Fibroblast of the aortic adventitia (primary cell): ENCODE measurements at regions not wholly inside any gene's neighbourhood (a gene's known extent, or its start where the extent isn't known, plus 50 kb on each side); places are given as distances from the start of the nearest gene placed in this dataset.
"Not testable (repeated sequence)": the region's sequence is repeated elsewhere in the genome, so short reads cannot be mapped to it uniquely, and the experiment has no call there.

Experiments
- DNase-seq: peaks from one replicate; pipeline ENCODE4 v3.0.0-alpha.2; 2010; ENCODE audit warnings: low read depth
- H3K4me3 ChIP-seq: 2 replicates; pipeline ENCODE4 v1.5.1; 2011; ENCODE audit warnings: low read depth, mild to moderate bottlenecking, control low read depth, low read length, moderate library complexity
- TF ChIP-seq, protein P1 (sequence below): IDR thresholded peaks from 2 replicates; pipeline ENCODE4 v1.5.1; 2011; ENCODE audit warnings: mild to moderate bottlenecking, low read length, control low read depth, inconsistent platforms; ENCODE audit not compliant: insufficient read depth

DNA sequence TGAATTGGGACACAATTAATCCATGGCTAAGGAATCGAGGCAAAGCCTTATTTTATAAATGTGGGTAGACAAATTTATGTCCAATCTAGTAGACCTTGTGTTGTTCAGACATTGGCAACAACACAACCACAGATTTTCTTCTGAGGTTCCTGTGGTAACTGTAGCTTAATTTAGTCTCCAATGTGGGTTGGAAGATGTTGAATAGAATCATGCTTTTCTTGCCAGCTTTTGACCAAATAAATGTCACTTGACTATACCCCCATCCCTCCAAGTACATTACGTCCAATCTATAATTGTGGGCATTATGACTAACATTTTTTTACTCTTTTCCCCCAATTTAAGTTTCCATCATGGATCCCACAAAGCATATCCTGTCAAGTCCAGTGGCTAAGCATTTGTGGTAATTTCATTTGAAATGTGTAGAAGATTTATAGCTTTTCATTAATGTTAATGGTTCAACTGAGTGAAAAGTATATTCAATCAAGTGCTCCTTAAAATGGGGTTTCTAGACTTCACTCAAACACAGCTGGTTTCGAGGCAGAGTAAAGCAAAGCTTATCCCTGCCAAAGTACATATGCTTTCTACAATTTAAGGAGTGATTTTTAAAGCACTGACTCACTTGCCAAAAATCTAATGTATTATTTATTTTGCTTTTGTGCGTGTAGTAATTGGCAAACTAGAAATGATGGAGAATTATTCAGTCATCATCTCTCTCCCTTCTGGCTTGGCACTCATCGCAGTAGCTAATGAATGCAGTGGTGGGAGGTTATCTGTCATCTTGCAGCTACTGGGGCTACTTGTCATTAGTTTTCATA, 141.8 kb downstream of the FAM174A start:
- peak; percentile 40 for DNase-seq
- TF ChIP-seq, protein P1, sequence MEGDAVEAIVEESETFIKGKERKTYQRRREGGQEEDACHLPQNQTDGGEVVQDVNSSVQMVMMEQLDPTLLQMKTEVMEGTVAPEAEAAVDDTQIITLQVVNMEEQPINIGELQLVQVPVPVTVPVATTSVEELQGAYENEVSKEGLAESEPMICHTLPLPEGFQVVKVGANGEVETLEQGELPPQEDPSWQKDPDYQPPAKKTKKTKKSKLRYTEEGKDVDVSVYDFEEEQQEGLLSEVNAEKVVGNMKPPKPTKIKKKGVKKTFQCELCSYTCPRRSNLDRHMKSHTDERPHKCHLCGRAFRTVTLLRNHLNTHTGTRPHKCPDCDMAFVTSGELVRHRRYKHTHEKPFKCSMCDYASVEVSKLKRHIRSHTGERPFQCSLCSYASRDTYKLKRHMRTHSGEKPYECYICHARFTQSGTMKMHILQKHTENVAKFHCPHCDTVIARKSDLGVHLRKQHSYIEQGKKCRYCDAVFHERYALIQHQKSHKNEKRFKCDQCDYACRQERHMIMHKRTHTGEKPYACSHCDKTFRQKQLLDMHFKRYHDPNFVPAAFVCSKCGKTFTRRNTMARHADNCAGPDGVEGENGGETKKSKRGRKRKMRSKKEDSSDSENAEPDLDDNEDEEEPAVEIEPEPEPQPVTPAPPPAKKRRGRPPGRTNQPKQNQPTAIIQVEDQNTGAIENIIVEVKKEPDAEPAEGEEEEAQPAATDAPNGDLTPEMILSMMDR, result no peak
- no peak overlapping the region for H3K4me3 ChIP-seq

DNA sequence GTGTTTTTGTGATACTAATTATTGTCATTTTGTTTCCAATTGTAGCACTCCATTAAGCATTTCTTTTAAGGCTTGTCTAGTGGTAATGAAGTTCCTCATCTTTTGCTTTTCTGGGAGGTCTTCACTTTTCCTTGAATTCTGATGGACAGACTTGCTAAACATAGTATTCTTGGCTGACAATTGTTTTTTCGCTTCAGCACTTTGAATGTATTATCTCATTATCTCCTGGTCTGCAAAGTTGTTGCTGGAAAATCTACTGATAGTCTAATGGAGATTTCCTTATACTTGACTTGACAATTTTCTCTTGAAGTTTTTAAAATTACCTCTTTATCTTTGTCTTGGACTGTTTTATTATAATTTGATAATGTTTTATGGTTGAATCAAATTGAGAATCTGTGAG, 147.5 kb downstream of the FAM174A start:
- no peak for DNase-seq
- TF ChIP-seq, protein P1, result no peak
- H3K4me3 ChIP-seq, result no peak overlapping the region

DNA sequence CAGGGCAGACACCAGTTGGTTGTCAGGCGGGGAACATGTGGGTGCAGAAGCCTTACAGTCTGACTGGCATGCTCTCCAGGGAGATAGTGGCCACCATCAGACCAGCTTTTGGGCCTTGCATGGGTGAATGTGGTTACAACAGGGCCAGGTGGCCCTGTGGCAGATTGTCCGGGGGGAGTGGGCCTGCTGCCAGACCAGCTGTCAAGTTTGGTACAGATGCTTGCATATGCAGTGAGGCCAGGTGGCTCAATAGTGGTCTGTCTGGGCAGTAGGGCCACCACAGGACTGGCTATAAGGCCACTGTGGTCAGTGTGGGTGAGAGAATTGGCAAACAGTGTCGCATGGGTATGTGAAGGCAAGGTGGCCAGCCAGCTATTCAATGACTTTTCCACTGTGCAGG, 148.7 kb downstream of the FAM174A start:
- no peak for DNase-seq
- TF ChIP-seq, protein P1, result no peak
- no peak overlapping the region for H3K4me3 ChIP-seq

GRCh38 chr5:100685122-100685521, 149.9 kb downstream of the FAM174A start:
- H3K4me3 ChIP-seq, DNase-seq: not testable (repeated sequence)

- DNase-seq, H3K4me3 ChIP-seq: not testable (repeated sequence)
Measured at GRCh38 chr5:100688834-100689233, 153.7 kb downstream of the FAM174A start.

DNA sequence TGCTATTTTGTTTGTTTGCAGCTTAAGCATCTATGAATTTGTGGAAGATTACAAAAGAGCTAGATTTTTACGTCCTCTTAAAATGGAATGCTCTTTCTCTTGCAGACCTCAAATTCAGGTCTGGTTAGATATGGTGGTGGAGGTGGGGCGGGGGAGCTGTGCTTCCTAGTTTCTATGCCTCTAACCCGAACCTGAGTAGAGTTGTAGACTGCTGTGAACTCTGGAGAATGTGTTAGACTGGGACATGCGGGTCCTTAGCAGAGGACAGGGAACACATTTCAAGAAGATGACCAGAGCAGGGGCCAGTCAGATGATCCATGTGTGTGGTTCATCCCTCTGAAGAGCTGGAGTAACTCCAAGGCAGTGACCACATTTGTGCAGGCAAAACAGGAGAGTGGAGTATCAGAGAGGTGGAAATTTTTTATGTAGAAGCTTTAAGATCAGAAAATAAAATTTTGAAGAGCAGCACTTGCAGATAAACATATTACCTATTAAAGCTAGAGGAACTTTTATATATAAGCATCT, 154.9 kb downstream of the FAM174A start:
- no peak overlapping the region for H3K4me3 ChIP-seq
- DNase-seq, result peak; percentile 9
- TF ChIP-seq, protein P1, result no peak

DNA sequence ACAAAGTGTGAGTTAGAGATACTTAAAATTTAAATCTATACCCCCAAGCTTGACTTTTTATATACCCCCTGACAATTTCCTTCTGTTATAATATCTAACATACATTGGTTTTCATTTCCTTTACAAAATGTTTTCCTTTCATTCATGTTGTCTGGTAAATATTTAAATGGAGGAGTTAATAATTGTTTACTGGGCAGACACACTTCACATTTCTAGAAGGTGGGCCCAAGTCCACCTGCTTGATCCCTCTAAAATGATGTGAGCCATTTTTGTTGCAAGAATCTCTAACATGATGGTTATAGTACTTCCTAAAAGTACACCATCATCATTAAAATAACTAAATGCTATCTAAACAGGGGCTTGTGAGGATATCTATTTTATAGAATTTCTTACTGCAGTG, 155.9 kb downstream of the FAM174A start:
- no peak overlapping the region for H3K4me3 ChIP-seq
- DNase-seq, result no peak
- TF ChIP-seq, protein P1, result no peak

GRCh38 chr5:100691548-100691947, 156.4 kb downstream of the FAM174A start:
- TF ChIP-seq, protein P1, result no peak
- DNase-seq, result peak; percentile 73
- no peak overlapping the region for H3K4me3 ChIP-seq
